ENCODE measurements at regions not wholly inside any gene's neighbourhood (a gene's known extent, or its start where the extent isn't known, plus 50 kb on each side); places are given as distances from the start of the nearest gene placed in this dataset.

DNA sequence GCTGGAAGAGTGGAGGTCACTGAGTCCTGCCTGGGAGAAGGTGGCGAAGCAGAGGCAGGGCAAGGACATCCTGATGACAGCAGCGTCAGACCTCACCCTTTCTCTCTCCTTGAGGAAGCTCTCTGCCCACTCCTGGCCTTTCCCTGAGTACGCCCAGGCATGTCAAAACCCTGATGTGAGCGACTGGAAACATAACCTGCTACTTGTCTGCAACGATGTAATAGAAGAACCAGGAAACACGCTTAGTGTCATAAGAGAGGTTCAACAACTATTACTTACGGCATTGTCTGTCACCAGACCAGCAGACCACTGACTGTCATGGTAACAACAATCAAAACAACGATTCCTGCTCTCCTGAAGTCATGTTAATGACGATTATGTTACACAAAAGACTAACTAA is 152.4 kb downstream of the ACTL7B start:
- 64% methylated on average over 8 of the region's 9 CpGs for WGBS (ENCODE audit: insufficient coverage, low coverage, low lambda C conversion rate, missing lambda C conversion rate)
- H3K27me3 ChIP-seq, result no peaks in the 10 kb centered on the region
- H3K9me3 ChIP-seq, result no peaks in the 10 kb centered on the region
- DNase-seq, result no peak
- H3K4me1 ChIP-seq, result no peaks in the 10 kb centered on the region
- no peak overlapping the region for H3K4me3 ChIP-seq
- no peaks in the 10 kb centered on the region for H3K36me3 ChIP-seq
- intact Hi-C loops (cut with DNase I), result no loop called here
- no peak for ATAC-seq
- H3K27ac ChIP-seq, result no peak overlapping the region
- TF ChIP-seq CTCF (IDR thresholded peaks at IDR 0.05), result no peak

GRCh38 chr9:108702681-108703080 is 153.1 kb downstream of the ACTL7B start:
- WGBS (ENCODE audit: insufficient coverage, low coverage, low lambda C conversion rate, missing lambda C conversion rate), result 71% methylated on average over 4 of the region's 4 CpGs
- intact Hi-C loops (cut with DNase I), result no loop called here

GRCh38 chr9:108698801-108699200 is 157.0 kb downstream of the ACTL7B start:
- H3K4me3 ChIP-seq, result no peak overlapping the region
- H3K4me1 ChIP-seq, result no peaks in the 10 kb centered on the region
- ATAC-seq (no peak), DNase-seq (no peak)
- no peaks in the 10 kb centered on the region for H3K27me3 ChIP-seq
- H3K9me3 ChIP-seq, result peaks cover 0 to 4% (median 0%) of the 10 kb centered on the region in 4 donors
- TF ChIP-seq POLR2A (IDR thresholded peaks at IDR 0.05), result no peak
- no peak for TF ChIP-seq CTCF (IDR thresholded peaks at IDR 0.05)
- H3K36me3 ChIP-seq, result no peaks in the 10 kb centered on the region
- intact Hi-C loops (cut with DNase I), result no loop called here
- WGBS (ENCODE audit: insufficient coverage, low coverage, low lambda C conversion rate, missing lambda C conversion rate), result 0% methylated on average over 1 of the region's 1 CpG
- H3K27ac ChIP-seq, result no peak overlapping the region

More at GRCh38 chr9:108702681-108703080, 153.1 kb downstream of the ACTL7B start:
- TF ChIP-seq CTCF (IDR thresholded peaks at IDR 0.05) (no peak), POLR2A (IDR thresholded peaks at IDR 0.05) (no peak)
- no peak for DNase-seq
- no peak for ATAC-seq
- Histone ChIP-seq H3K4me1 (no peaks in the 10 kb centered on the region), H3K27me3 (no peaks in the 10 kb centered on the region), H3K4me3 (no peak overlapping the region), H3K27ac (no peak overlapping the region), H3K9me3 (no peaks in the 10 kb centered on the region), H3K36me3 (no peaks in the 10 kb centered on the region)

- no peak for ATAC-seq
- 38% methylated on average over 2 of the region's 2 CpGs for WGBS (ENCODE audit: insufficient coverage, low coverage, low lambda C conversion rate, missing lambda C conversion rate)
- H3K4me1 ChIP-seq, result no peaks in the 10 kb centered on the region
- no peak overlapping the region for H3K4me3 ChIP-seq
- H3K27me3 ChIP-seq, result no peaks in the 10 kb centered on the region
- intact Hi-C loops (cut with DNase I), result no loop called here
- no peak overlapping the region for H3K27ac ChIP-seq
- peaks cover 0 to 4% (median 0%) of the 10 kb centered on the region in 4 donors for H3K9me3 ChIP-seq
- no peak for DNase-seq
- no peak for TF ChIP-seq CTCF (IDR thresholded peaks at IDR 0.05)
- no peak for TF ChIP-seq POLR2A (IDR thresholded peaks at IDR 0.05)
- no peaks in the 10 kb centered on the region for H3K36me3 ChIP-seq
Observed at GRCh38 chr9:108698231-108698630, 157.6 kb downstream of the ACTL7B start.

DNA sequence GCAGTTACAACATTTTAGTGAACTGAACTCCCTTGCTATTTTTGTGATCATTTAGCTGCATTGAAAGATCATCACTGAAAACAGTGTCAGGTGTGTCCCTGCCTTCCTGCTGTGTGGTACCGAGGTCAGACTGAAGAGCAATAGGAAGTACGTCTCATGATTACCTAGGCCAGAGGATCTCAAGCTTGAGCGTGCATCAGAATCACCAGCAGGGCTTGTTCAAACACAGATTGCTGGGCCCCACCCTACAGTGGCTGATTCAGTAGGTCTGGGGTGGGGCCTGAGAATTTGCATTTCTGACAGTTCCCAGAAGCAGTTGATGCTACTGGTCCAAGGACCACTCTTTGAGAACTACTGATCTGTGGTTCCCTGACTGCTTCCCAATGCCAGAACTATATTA is 159.6 kb downstream of the ACTL7B start:
- no peak for ATAC-seq

More for the DNA sequence above, 159.6 kb downstream of the ACTL7B start:
- TF ChIP-seq CTCF (IDR thresholded peaks at IDR 0.05), result no peak
- no peak for DNase-seq
- no peak overlapping the region for H3K4me3 ChIP-seq
- no peak overlapping the region for H3K27ac ChIP-seq
- peaks cover 0 to 4% (median 0%) of the 10 kb centered on the region in 4 donors for H3K9me3 ChIP-seq
- intact Hi-C loops (cut with DNase I), result no loop called here
- H3K27me3 ChIP-seq, result no peaks in the 10 kb centered on the region
- no peaks in the 10 kb centered on the region for H3K4me1 ChIP-seq
- 70% methylated on average over 3 of the region's 3 CpGs for WGBS (ENCODE audit: insufficient coverage, low coverage, low lambda C conversion rate, missing lambda C conversion rate)
- H3K36me3 ChIP-seq, result no peaks in the 10 kb centered on the region

Data from right lobe of liver (tissue), 6 donors.